ENCODE measurements at regions not wholly inside any gene's neighbourhood (a gene's known extent, or its start where the extent isn't known, plus 50 kb on each side); places are given as distances from the start of the nearest gene placed in this dataset.

GRCh38 chr2:9076755-9077154, 73.3 kb upstream of the MBOAT2 start:
- no peak for TF ChIP-seq EZH2 (IDR thresholded peaks at IDR 0.05; ENCODE audit: borderline replicate concordance, low read depth, low read length, severe bottlenecking)
- no peak for TF ChIP-seq CTCF (IDR thresholded peaks at IDR 0.05; ENCODE audit: extremely low read depth in 1 of 2, insufficient read depth in 1 of 2, low read depth in 1 of 2, low read length in 2 of 2)
- TF ChIP-seq MAX (IDR thresholded peaks at IDR 0.05; ENCODE audit: insufficient read depth, insufficient read length) = no peak
- no peak for TF ChIP-seq FOS (IDR thresholded peaks at IDR 0.05; ENCODE audit: borderline replicate concordance, insufficient read depth, low read length)
- no peak for TF ChIP-seq POLR2A (IDR thresholded peaks at IDR 0.05; ENCODE audit: low read depth, low read length)
- TF ChIP-seq POLR2AphosphoS5 (IDR thresholded peaks at IDR 0.05; ENCODE audit: insufficient read depth, low read depth, low read length) = no peak
- no peak for TF ChIP-seq JUN (IDR thresholded peaks at IDR 0.05; ENCODE audit: borderline replicate concordance, insufficient read depth, insufficient read length, low read depth)
